ENCODE measurements at regions not wholly inside any gene's neighbourhood (a gene's known extent, or its start where the extent isn't known, plus 50 kb on each side); places are given as distances from the start of the nearest gene placed in this dataset.

- CTCF ChIA-PET, result no interaction called here
- Mint-ChIP-seq H3K36me3 (ENCODE audit: low read depth) (no peaks in the 10 kb centered on the region), H3K27ac (no peak overlapping the region), H3K27me3 (ENCODE audit: low read depth) (no peaks in the 10 kb centered on the region), H3K9me3 (peaks cover 17% of the 10 kb centered on the region), H3K4me1 (ENCODE audit: low read depth) (no peaks in the 10 kb centered on the region), H3K4me3 (no peak overlapping the region)
- no peak for DNase-seq
- intact Hi-C loops (cut with micrococcal nuclease), result no loop called here
These were observed 313.4 kb downstream of the CDH11 start for GRCh38 chr16:64808474-64808873.

GRCh38 chr16:64791756-64792155 lies 330.1 kb downstream of the CDH11 start:
- H3K4me1 Mint-ChIP-seq (ENCODE audit: low read depth), result no peaks in the 10 kb centered on the region
- no peaks in the 10 kb centered on the region for H3K36me3 Mint-ChIP-seq (ENCODE audit: low read depth)
- peaks cover 8% of the 10 kb centered on the region for H3K9me3 Mint-ChIP-seq
- CTCF ChIA-PET, result no interaction called here
- intact Hi-C loops (cut with micrococcal nuclease), result no loop called here
- H3K4me3 Mint-ChIP-seq, result no peak overlapping the region
- H3K27me3 Mint-ChIP-seq (ENCODE audit: low read depth), result no peaks in the 10 kb centered on the region
- no peak overlapping the region for H3K27ac Mint-ChIP-seq
- DNase-seq, result no peak

GRCh38 chr16:64784635-64785034 lies 337.2 kb downstream of the CDH11 start:
- no peak for DNase-seq
- Mint-ChIP-seq H3K27me3 (ENCODE audit: low read depth) (no peaks in the 10 kb centered on the region), H3K36me3 (ENCODE audit: low read depth) (no peaks in the 10 kb centered on the region), H3K9me3 (peaks cover 6% of the 10 kb centered on the region), H3K4me3 (no peak overlapping the region), H3K27ac (no peak overlapping the region), H3K4me1 (ENCODE audit: low read depth) (no peaks in the 10 kb centered on the region)
- intact Hi-C loops (cut with micrococcal nuclease), result no loop called here
- CTCF ChIA-PET, result no interaction called here

GRCh38 chr16:64782484-64782883 lies 339.4 kb downstream of the CDH11 start:
- DNase-seq, result no peak
- CTCF ChIA-PET, result no interaction called here
- Mint-ChIP-seq H3K27me3 (ENCODE audit: low read depth) (no peaks in the 10 kb centered on the region), H3K4me3 (no peak overlapping the region), H3K4me1 (ENCODE audit: low read depth) (no peaks in the 10 kb centered on the region), H3K9me3 (peaks cover 8% of the 10 kb centered on the region), H3K27ac (no peak overlapping the region), H3K36me3 (ENCODE audit: low read depth) (no peaks in the 10 kb centered on the region)
- intact Hi-C loops (cut with micrococcal nuclease), result no loop called here

GRCh38 chr16:64780445-64780844 lies 341.4 kb downstream of the CDH11 start:
- H3K9me3 Mint-ChIP-seq, result peaks cover 9% of the 10 kb centered on the region
- no peak overlapping the region for H3K27ac Mint-ChIP-seq
- H3K27me3 Mint-ChIP-seq (ENCODE audit: low read depth), result no peaks in the 10 kb centered on the region
- no peak for DNase-seq
- intact Hi-C loops (cut with micrococcal nuclease), result no loop called here
- CTCF ChIA-PET, result no interaction called here
- H3K4me3 Mint-ChIP-seq, result no peak overlapping the region
- no peaks in the 10 kb centered on the region for H3K36me3 Mint-ChIP-seq (ENCODE audit: low read depth)
- no peaks in the 10 kb centered on the region for H3K4me1 Mint-ChIP-seq (ENCODE audit: low read depth)

- intact Hi-C loops (cut with micrococcal nuclease), result no loop called here
- no peaks in the 10 kb centered on the region for H3K36me3 Mint-ChIP-seq (ENCODE audit: low read depth)
These were observed 343.1 kb downstream of the CDH11 start for GRCh38 chr16:64778777-64779176.

GRCh38 chr16:64773638-64774037 lies 348.2 kb downstream of the CDH11 start:
- no peak for DNase-seq
- H3K4me1 Mint-ChIP-seq (ENCODE audit: low read depth), result no peaks in the 10 kb centered on the region
- no peak overlapping the region for H3K27ac Mint-ChIP-seq
- no peaks in the 10 kb centered on the region for H3K27me3 Mint-ChIP-seq (ENCODE audit: low read depth)
- CTCF ChIA-PET, result no interaction called here
- no peak overlapping the region for H3K4me3 Mint-ChIP-seq
- no peaks in the 10 kb centered on the region for H3K36me3 Mint-ChIP-seq (ENCODE audit: low read depth)
- peaks cover 10% of the 10 kb centered on the region for H3K9me3 Mint-ChIP-seq
- intact Hi-C loops (cut with micrococcal nuclease), result no loop called here

More at GRCh38 chr16:64778777-64779176, 343.1 kb downstream of the CDH11 start:
- Mint-ChIP-seq H3K9me3 (peaks cover 11% of the 10 kb centered on the region), H3K4me3 (no peak overlapping the region), H3K27me3 (ENCODE audit: low read depth) (no peaks in the 10 kb centered on the region), H3K4me1 (ENCODE audit: low read depth) (no peaks in the 10 kb centered on the region), H3K27ac (no peak overlapping the region)
- no peak for DNase-seq
- CTCF ChIA-PET, result no interaction called here

- Mint-ChIP-seq H3K9me3 (peaks cover 10% of the 10 kb centered on the region), H3K27me3 (ENCODE audit: low read depth) (no peaks in the 10 kb centered on the region), H3K36me3 (ENCODE audit: low read depth) (no peaks in the 10 kb centered on the region), H3K27ac (no peak overlapping the region), H3K4me1 (ENCODE audit: low read depth) (no peaks in the 10 kb centered on the region), H3K4me3 (no peak overlapping the region)
- intact Hi-C loops (cut with micrococcal nuclease), result no loop called here
- CTCF ChIA-PET, result no interaction called here
- DNase-seq, result no peak
These were observed 348.7 kb downstream of the CDH11 start for GRCh38 chr16:64773184-64773583.

- CTCF ChIA-PET, result interaction anchor here (0.5 kb wide), 1 partner anchor 811 kb away, joined by 3 read pairs; no protein-coding TSS in a partner anchor
- Mint-ChIP-seq H3K4me3 (no peak overlapping the region), H3K27ac (no peak overlapping the region), H3K4me1 (ENCODE audit: low read depth) (no peaks in the 10 kb centered on the region), H3K9me3 (peaks cover 8% of the 10 kb centered on the region), H3K36me3 (ENCODE audit: low read depth) (no peaks in the 10 kb centered on the region), H3K27me3 (ENCODE audit: low read depth) (no peaks in the 10 kb centered on the region)
- intact Hi-C loops (cut with micrococcal nuclease), result no loop called here
- no peak for DNase-seq
These were observed 350.6 kb downstream of the CDH11 start for GRCh38 chr16:64771273-64771672.

GRCh38 chr16:64762211-64762610 lies 359.7 kb downstream of the CDH11 start:
- H3K9me3 Mint-ChIP-seq, result peaks cover 20% of the 10 kb centered on the region
- CTCF ChIA-PET, result no interaction called here
- H3K4me1 Mint-ChIP-seq (ENCODE audit: low read depth), result no peaks in the 10 kb centered on the region
- no peaks in the 10 kb centered on the region for H3K27me3 Mint-ChIP-seq (ENCODE audit: low read depth)
- no peak overlapping the region for H3K27ac Mint-ChIP-seq
- H3K36me3 Mint-ChIP-seq (ENCODE audit: low read depth), result peaks cover 3% of the 10 kb centered on the region
- no peak for DNase-seq
- intact Hi-C loops (cut with micrococcal nuclease), result no loop called here
- H3K4me3 Mint-ChIP-seq, result no peak overlapping the region

GRCh38 chr16:64754279-64754678 lies 367.6 kb downstream of the CDH11 start:
- intact Hi-C loops (cut with micrococcal nuclease), result no loop called here
- Mint-ChIP-seq H3K9me3 (peaks cover 2% of the 10 kb centered on the region), H3K27ac (no peak overlapping the region), H3K27me3 (ENCODE audit: low read depth) (no peaks in the 10 kb centered on the region), H3K36me3 (ENCODE audit: low read depth) (no peaks in the 10 kb centered on the region), H3K4me1 (ENCODE audit: low read depth) (no peaks in the 10 kb centered on the region), H3K4me3 (no peak overlapping the region)
- CTCF ChIA-PET, result no interaction called here
- DNase-seq, result no peak

GRCh38 chr16:64751906-64752305 lies 370.0 kb downstream of the CDH11 start:
- no peak overlapping the region for H3K4me3 Mint-ChIP-seq
- CTCF ChIA-PET, result no interaction called here

GRCh38 chr16:64749346-64749745 lies 372.5 kb downstream of the CDH11 start:
- intact Hi-C loops (cut with micrococcal nuclease), result no loop called here
- CTCF ChIA-PET, result no interaction called here

More at GRCh38 chr16:64751906-64752305, 370.0 kb downstream of the CDH11 start:
- H3K36me3 Mint-ChIP-seq (ENCODE audit: low read depth), result no peaks in the 10 kb centered on the region
- intact Hi-C loops (cut with micrococcal nuclease), result no loop called here
- H3K9me3 Mint-ChIP-seq, result peaks cover 2% of the 10 kb centered on the region
- H3K27me3 Mint-ChIP-seq (ENCODE audit: low read depth), result no peaks in the 10 kb centered on the region
- H3K4me1 Mint-ChIP-seq (ENCODE audit: low read depth), result no peaks in the 10 kb centered on the region
- H3K27ac Mint-ChIP-seq, result no peak overlapping the region
- DNase-seq, result no peak

More at GRCh38 chr16:64749346-64749745, 372.5 kb downstream of the CDH11 start:
- Mint-ChIP-seq H3K27ac (no peak overlapping the region), H3K9me3 (peaks cover 9% of the 10 kb centered on the region), H3K4me3 (no peak overlapping the region), H3K36me3 (ENCODE audit: low read depth) (no peaks in the 10 kb centered on the region), H3K27me3 (ENCODE audit: low read depth) (no peaks in the 10 kb centered on the region), H3K4me1 (ENCODE audit: low read depth) (no peaks in the 10 kb centered on the region)
- DNase-seq, result no peak
